ENCODE measurements at regions not wholly inside any gene's neighbourhood (a gene's known extent, or its start where the extent isn't known, plus 50 kb on each side); places are given as distances from the start of the nearest gene placed in this dataset.

GRCh38 chr5:68352166-68352565 lies 136.6 kb downstream of the PIK3R1 start:
- no peaks in the 10 kb centered on the region for H3K27me3 ChIP-seq (ENCODE audit: control insufficient read depth, insufficient read depth, low read length)
- peaks cover 7% of the 10 kb centered on the region; the same call in 1 of the 2 replicates for H3K4me1 ChIP-seq (ENCODE audit: control insufficient read depth, insufficient read depth, low read length)
- no peak overlapping the region for H3K27ac ChIP-seq (ENCODE audit: low read depth, low read length)
- no peak overlapping the region for H3K9ac ChIP-seq (ENCODE audit: low read length)
- H3K9me3 ChIP-seq (ENCODE audit: control insufficient read depth, insufficient read depth, low read depth, low read length), result peaks cover 17% of the 10 kb centered on the region
- H3K4me3 ChIP-seq (ENCODE audit: low read depth, low read length), result no peak overlapping the region
- no peaks in the 10 kb centered on the region for H3K36me3 ChIP-seq (ENCODE audit: control insufficient read depth, insufficient read depth, low read length)

GRCh38 chr5:68353605-68354004 lies 138.0 kb downstream of the PIK3R1 start:
- peaks cover 11% of the 10 kb centered on the region; the same call in 1 of the 2 replicates for H3K4me1 ChIP-seq (ENCODE audit: control insufficient read depth, insufficient read depth, low read length)
- no peaks in the 10 kb centered on the region for H3K27me3 ChIP-seq (ENCODE audit: control insufficient read depth, insufficient read depth, low read length)
- no peak overlapping the region for H3K4me3 ChIP-seq (ENCODE audit: low read depth, low read length)
- no peak overlapping the region for H3K9ac ChIP-seq (ENCODE audit: low read length)
- peaks cover 5% of the 10 kb centered on the region for H3K9me3 ChIP-seq (ENCODE audit: control insufficient read depth, insufficient read depth, low read depth, low read length)
- H3K27ac ChIP-seq (ENCODE audit: low read depth, low read length), result no peak overlapping the region
- H3K36me3 ChIP-seq (ENCODE audit: control insufficient read depth, insufficient read depth, low read length), result no peaks in the 10 kb centered on the region

- no peak overlapping the region for H3K4me3 ChIP-seq (ENCODE audit: low read depth, low read length)
- no peaks in the 10 kb centered on the region for H3K27me3 ChIP-seq (ENCODE audit: control insufficient read depth, insufficient read depth, low read length)
- no peaks in the 10 kb centered on the region for H3K9me3 ChIP-seq (ENCODE audit: control insufficient read depth, insufficient read depth, low read depth, low read length)
- H3K4me1 ChIP-seq (ENCODE audit: control insufficient read depth, insufficient read depth, low read length), result peaks cover 11% of the 10 kb centered on the region; the same call in 1 of the 2 replicates
- H3K36me3 ChIP-seq (ENCODE audit: control insufficient read depth, insufficient read depth, low read length), result no peaks in the 10 kb centered on the region
- H3K9ac ChIP-seq (ENCODE audit: low read length), result no peak overlapping the region
- no peak overlapping the region for H3K27ac ChIP-seq (ENCODE audit: low read depth, low read length)
Measured at GRCh38 chr5:68354315-68354714, 138.8 kb downstream of the PIK3R1 start.

- Histone ChIP-seq H3K9ac (ENCODE audit: low read length) (no peak overlapping the region), H3K4me3 (ENCODE audit: low read depth, low read length) (no peak overlapping the region), H3K27me3 (ENCODE audit: control insufficient read depth, insufficient read depth, low read length) (no peaks in the 10 kb centered on the region), H3K27ac (ENCODE audit: low read depth, low read length) (no peak overlapping the region), H3K36me3 (ENCODE audit: control insufficient read depth, insufficient read depth, low read length) (no peaks in the 10 kb centered on the region), H3K9me3 (ENCODE audit: control insufficient read depth, insufficient read depth, low read depth, low read length) (no peaks in the 10 kb centered on the region), H3K4me1 (ENCODE audit: control insufficient read depth, insufficient read depth, low read length) (peaks cover 11% of the 10 kb centered on the region; the same call in 1 of the 2 replicates)
Measured at GRCh38 chr5:68356216-68356615, 140.7 kb downstream of the PIK3R1 start.

- Histone ChIP-seq H3K27me3 (ENCODE audit: control insufficient read depth, insufficient read depth, low read length) (no peaks in the 10 kb centered on the region), H3K9ac (ENCODE audit: low read length) (no peak overlapping the region), H3K9me3 (ENCODE audit: control insufficient read depth, insufficient read depth, low read depth, low read length) (no peaks in the 10 kb centered on the region), H3K4me1 (ENCODE audit: control insufficient read depth, insufficient read depth, low read length) (peaks cover 11% of the 10 kb centered on the region; the same call in 1 of the 2 replicates), H3K4me3 (ENCODE audit: low read depth, low read length) (no peak overlapping the region), H3K36me3 (ENCODE audit: control insufficient read depth, insufficient read depth, low read length) (no peaks in the 10 kb centered on the region), H3K27ac (ENCODE audit: low read depth, low read length) (no peak overlapping the region)
Measured at GRCh38 chr5:68356623-68357022, 141.1 kb downstream of the PIK3R1 start.

GRCh38 chr5:68359699-68360098 lies 144.1 kb downstream of the PIK3R1 start:
- H3K4me1 ChIP-seq (ENCODE audit: control insufficient read depth, insufficient read depth, low read length), result 0 out of 2 replicates have a peak, but pooled peaks cover 4% of the 10 kb centered on the region
- no peaks in the 10 kb centered on the region for H3K27me3 ChIP-seq (ENCODE audit: control insufficient read depth, insufficient read depth, low read length)
- no peak overlapping the region for H3K4me3 ChIP-seq (ENCODE audit: low read depth, low read length)
- H3K27ac ChIP-seq (ENCODE audit: low read depth, low read length), result no peak overlapping the region
- H3K36me3 ChIP-seq (ENCODE audit: control insufficient read depth, insufficient read depth, low read length), result no peaks in the 10 kb centered on the region
- no peaks in the 10 kb centered on the region for H3K9me3 ChIP-seq (ENCODE audit: control insufficient read depth, insufficient read depth, low read depth, low read length)
- H3K9ac ChIP-seq (ENCODE audit: low read length), result no peak overlapping the region

- 0 out of 2 replicates have a peak, but pooled peaks cover 4% of the 10 kb centered on the region for H3K4me1 ChIP-seq (ENCODE audit: control insufficient read depth, insufficient read depth, low read length)
- no peak overlapping the region for H3K4me3 ChIP-seq (ENCODE audit: low read depth, low read length)
- H3K36me3 ChIP-seq (ENCODE audit: control insufficient read depth, insufficient read depth, low read length), result no peaks in the 10 kb centered on the region
- H3K9ac ChIP-seq (ENCODE audit: low read length), result no peak overlapping the region
- H3K27me3 ChIP-seq (ENCODE audit: control insufficient read depth, insufficient read depth, low read length), result no peaks in the 10 kb centered on the region
- H3K27ac ChIP-seq (ENCODE audit: low read depth, low read length), result no peak overlapping the region
- no peaks in the 10 kb centered on the region for H3K9me3 ChIP-seq (ENCODE audit: control insufficient read depth, insufficient read depth, low read depth, low read length)
Measured at GRCh38 chr5:68362331-68362730, 146.8 kb downstream of the PIK3R1 start.

GRCh38 chr5:68365889-68366288 lies 150.3 kb downstream of the PIK3R1 start:
- no peak overlapping the region for H3K27ac ChIP-seq (ENCODE audit: low read depth, low read length)
- H3K4me3 ChIP-seq (ENCODE audit: low read depth, low read length), result no peak overlapping the region
- no peaks in the 10 kb centered on the region for H3K27me3 ChIP-seq (ENCODE audit: control insufficient read depth, insufficient read depth, low read length)
- H3K36me3 ChIP-seq (ENCODE audit: control insufficient read depth, insufficient read depth, low read length), result no peaks in the 10 kb centered on the region
- H3K4me1 ChIP-seq (ENCODE audit: control insufficient read depth, insufficient read depth, low read length), result no peaks in the 10 kb centered on the region
- H3K9ac ChIP-seq (ENCODE audit: low read length), result no peak overlapping the region
- H3K9me3 ChIP-seq (ENCODE audit: control insufficient read depth, insufficient read depth, low read depth, low read length), result no peaks in the 10 kb centered on the region

GRCh38 chr5:68367287-68367686 lies 151.7 kb downstream of the PIK3R1 start:
- H3K4me1 ChIP-seq (ENCODE audit: control insufficient read depth, insufficient read depth, low read length), result no peaks in the 10 kb centered on the region
- no peaks in the 10 kb centered on the region for H3K9me3 ChIP-seq (ENCODE audit: control insufficient read depth, insufficient read depth, low read depth, low read length)
- H3K27ac ChIP-seq (ENCODE audit: low read depth, low read length), result no peak overlapping the region
- no peak overlapping the region for H3K9ac ChIP-seq (ENCODE audit: low read length)
- no peak overlapping the region for H3K4me3 ChIP-seq (ENCODE audit: low read depth, low read length)
- no peaks in the 10 kb centered on the region for H3K27me3 ChIP-seq (ENCODE audit: control insufficient read depth, insufficient read depth, low read length)
- H3K36me3 ChIP-seq (ENCODE audit: control insufficient read depth, insufficient read depth, low read length), result no peaks in the 10 kb centered on the region

- H3K4me1 ChIP-seq (ENCODE audit: control insufficient read depth, insufficient read depth, low read length), result no peaks in the 10 kb centered on the region
- H3K4me3 ChIP-seq (ENCODE audit: low read depth, low read length), result no peak overlapping the region
- no peaks in the 10 kb centered on the region for H3K36me3 ChIP-seq (ENCODE audit: control insufficient read depth, insufficient read depth, low read length)
- H3K9ac ChIP-seq (ENCODE audit: low read length), result no peak overlapping the region
- no peaks in the 10 kb centered on the region for H3K9me3 ChIP-seq (ENCODE audit: control insufficient read depth, insufficient read depth, low read depth, low read length)
- H3K27me3 ChIP-seq (ENCODE audit: control insufficient read depth, insufficient read depth, low read length), result no peaks in the 10 kb centered on the region
- H3K27ac ChIP-seq (ENCODE audit: low read depth, low read length), result no peak overlapping the region
Measured at GRCh38 chr5:68367717-68368116, 152.2 kb downstream of the PIK3R1 start.

- H3K27me3 ChIP-seq (ENCODE audit: control insufficient read depth, insufficient read depth, low read length), result no peaks in the 10 kb centered on the region
- no peak overlapping the region for H3K27ac ChIP-seq (ENCODE audit: low read depth, low read length)
- H3K9ac ChIP-seq (ENCODE audit: low read length), result no peak overlapping the region
- no peaks in the 10 kb centered on the region for H3K36me3 ChIP-seq (ENCODE audit: control insufficient read depth, insufficient read depth, low read length)
- no peaks in the 10 kb centered on the region for H3K9me3 ChIP-seq (ENCODE audit: control insufficient read depth, insufficient read depth, low read depth, low read length)
- H3K4me3 ChIP-seq (ENCODE audit: low read depth, low read length), result no peak overlapping the region
- no peaks in the 10 kb centered on the region for H3K4me1 ChIP-seq (ENCODE audit: control insufficient read depth, insufficient read depth, low read length)
Measured at GRCh38 chr5:68368311-68369022, 152.9 kb downstream of the PIK3R1 start.
